ENCODE measurements at regions not wholly inside any gene's neighbourhood (a gene's known extent, or its start where the extent isn't known, plus 50 kb on each side); places are given as distances from the start of the nearest gene placed in this dataset.

DNA sequence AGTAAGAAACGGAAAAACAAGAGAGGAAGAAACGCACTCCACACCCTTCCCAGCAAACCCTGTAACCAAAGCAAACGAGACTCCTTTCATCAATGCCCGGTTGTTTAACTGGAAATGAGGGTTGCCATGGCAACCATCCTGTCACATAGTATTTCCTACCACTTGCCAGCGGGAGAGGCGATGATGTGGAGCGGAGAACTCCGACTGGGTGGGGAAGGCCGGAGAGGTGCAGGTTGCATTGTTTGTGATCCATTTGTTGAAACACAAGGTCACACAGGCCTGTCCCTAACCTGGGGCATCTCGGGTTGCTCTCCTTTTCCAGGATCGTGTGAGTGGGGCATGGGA lies 609.9 kb downstream of the BUD13 start:
- Histone ChIP-seq H2AFZ (ENCODE audit: insufficient read depth, low read length, poor library complexity) (no peak overlapping the region), H2BK12ac (ENCODE audit: low read length) (no peak overlapping the region), H2AK5ac (ENCODE audit: low read length) (no peak overlapping the region), H3K36me3 (ENCODE audit: control insufficient read depth in 1 of 2, insufficient read depth in 2 of 2, low read length in 2 of 2) (no peaks in the 10 kb centered on the region), H3K18ac (ENCODE audit: low read length) (no peak overlapping the region), H3K4ac (ENCODE audit: low read depth, low read length) (no peak overlapping the region), H3K79me2 (ENCODE audit: control insufficient read depth, insufficient read depth, low read length, poor library complexity) (no peaks in the 10 kb centered on the region), H4K8ac (ENCODE audit: low read depth, low read length) (no peak overlapping the region), H2BK120ac (ENCODE audit: insufficient read depth, low read length, poor library complexity) (no peak overlapping the region), H4K91ac (ENCODE audit: low read depth, low read length) (no peak overlapping the region), H3K23ac (ENCODE audit: low read length) (no peak overlapping the region), H3K9ac (ENCODE audit: low read length) (no peak overlapping the region), H3K9me3 (ENCODE audit: insufficient read depth, low read depth, low read length) (no peaks in the 10 kb centered on the region), H4K12ac (ENCODE audit: low read depth, low read length) (no peak overlapping the region), H3K27ac (ENCODE audit: low read depth, low read length) (no peak overlapping the region), H3K27me3 (ENCODE audit: insufficient read depth, low read length) (no peaks in the 10 kb centered on the region), H3K14ac (ENCODE audit: low read length) (no peak overlapping the region), H2BK5ac (ENCODE audit: low read depth, low read length, poor library complexity) (no peak overlapping the region), H3K79me1 (ENCODE audit: low read length) (no peaks in the 10 kb centered on the region), H3K4me3 (ENCODE audit: low read depth, low read length) (no peak overlapping the region), H3K4me1 (ENCODE audit: control insufficient read depth in 1 of 2, insufficient read depth in 2 of 2, low read length in 2 of 2) (no peaks in the 10 kb centered on the region), H3K4me2 (ENCODE audit: low read length) (no peak overlapping the region)
- DNase-seq, result no peak
- WGBS (ENCODE audit: extremely low coverage, insufficient coverage, insufficient read length), result no CpG with 5 or more reads among the region's 11 CpGs

DNA sequence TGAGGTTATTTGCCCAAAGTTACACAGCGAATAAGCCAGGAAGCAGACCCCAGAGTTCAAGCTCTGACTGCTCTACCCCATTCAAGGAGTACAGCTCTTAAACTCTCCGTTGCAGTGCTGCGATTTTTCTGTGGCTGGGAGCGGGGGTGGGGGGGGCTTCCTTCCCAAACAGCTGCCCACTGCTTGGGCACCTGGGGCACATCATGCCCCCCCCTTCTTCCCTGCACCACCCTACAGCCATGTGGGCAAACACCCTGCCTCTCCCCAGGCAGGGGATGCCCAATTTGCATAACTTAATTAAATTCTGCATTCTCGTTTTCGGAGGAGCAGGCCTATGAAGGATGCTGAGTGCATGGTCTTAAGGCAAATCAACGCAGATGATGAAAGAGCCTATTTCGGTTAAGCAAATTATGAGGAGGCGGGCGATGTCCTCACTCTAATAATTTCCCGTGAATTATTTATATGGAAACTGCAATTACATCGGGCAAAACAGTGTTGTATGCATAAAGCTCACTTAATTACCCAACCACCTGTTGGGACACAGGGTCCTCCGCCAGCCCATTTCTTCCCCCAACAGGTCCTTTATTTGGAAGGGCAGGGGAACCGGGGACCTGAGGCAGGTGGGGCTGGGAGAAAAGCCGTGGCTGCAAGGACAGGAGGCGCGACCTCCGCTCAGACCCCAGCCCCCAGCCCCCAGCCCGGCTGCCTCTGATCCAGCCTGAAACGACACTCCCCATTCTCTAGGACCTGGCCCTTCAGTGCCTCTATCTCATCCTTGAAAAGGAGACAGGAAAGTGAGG lies 610.5 kb downstream of the BUD13 start:
- Histone ChIP-seq H3K79me1 (ENCODE audit: low read length) (no peaks in the 10 kb centered on the region), H3K79me2 (ENCODE audit: control insufficient read depth, insufficient read depth, low read length, poor library complexity) (no peaks in the 10 kb centered on the region), H2BK120ac (ENCODE audit: insufficient read depth, low read length, poor library complexity) (no peak overlapping the region), H3K36me3 (ENCODE audit: control insufficient read depth in 1 of 2, insufficient read depth in 2 of 2, low read length in 2 of 2) (no peaks in the 10 kb centered on the region), H3K18ac (ENCODE audit: low read length) (no peak overlapping the region), H2BK5ac (ENCODE audit: low read depth, low read length, poor library complexity) (no peak overlapping the region), H3K4me3 (ENCODE audit: low read depth, low read length) (no peak overlapping the region), H3K4me2 (ENCODE audit: low read length) (no peak overlapping the region), H2AK5ac (ENCODE audit: low read length) (no peak overlapping the region), H4K8ac (ENCODE audit: low read depth, low read length) (no peak overlapping the region), H2BK12ac (ENCODE audit: low read length) (no peak overlapping the region), H2AFZ (ENCODE audit: insufficient read depth, low read length, poor library complexity) (no peak overlapping the region), H3K9me3 (ENCODE audit: insufficient read depth, low read depth, low read length) (no peaks in the 10 kb centered on the region), H3K4ac (ENCODE audit: low read depth, low read length) (no peak overlapping the region), H3K9ac (ENCODE audit: low read length) (no peak overlapping the region), H4K91ac (ENCODE audit: low read depth, low read length) (no peak overlapping the region), H3K23ac (ENCODE audit: low read length) (no peak overlapping the region), H3K27me3 (ENCODE audit: insufficient read depth, low read length) (no peaks in the 10 kb centered on the region), H3K27ac (ENCODE audit: low read depth, low read length) (no peak overlapping the region), H4K12ac (ENCODE audit: low read depth, low read length) (no peak overlapping the region), H3K14ac (ENCODE audit: low read length) (no peak overlapping the region), H3K4me1 (ENCODE audit: control insufficient read depth in 1 of 2, insufficient read depth in 2 of 2, low read length in 2 of 2) (no peaks in the 10 kb centered on the region)
- DNase-seq, result no peak
- no CpG with 5 or more reads among the region's 20 CpGs for WGBS (ENCODE audit: extremely low coverage, insufficient coverage, insufficient read length)

DNA sequence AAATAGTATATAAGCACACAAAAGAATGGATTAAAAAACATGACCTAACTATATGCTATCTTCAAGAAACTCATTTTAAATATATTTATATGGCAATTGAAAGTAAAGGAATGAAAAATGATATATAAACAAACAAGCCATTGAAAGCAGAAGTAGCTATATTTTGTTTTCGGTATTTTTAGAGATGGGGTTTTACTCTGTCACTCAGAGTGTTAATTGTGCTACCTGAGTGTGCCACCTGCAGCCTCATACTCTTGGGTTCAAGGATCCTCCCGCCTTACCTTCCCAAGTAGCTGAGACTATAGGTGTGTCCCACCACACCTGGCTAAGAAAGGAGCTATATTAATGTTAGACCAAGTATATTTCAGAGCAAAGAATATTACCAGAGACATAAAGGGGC lies 624.1 kb downstream of the BUD13 start:
- H4K91ac ChIP-seq (ENCODE audit: low read depth, low read length), result no peak overlapping the region
- H3K4me3 ChIP-seq (ENCODE audit: low read depth, low read length), result no peak overlapping the region
- H3K27ac ChIP-seq (ENCODE audit: low read depth, low read length), result no peak overlapping the region
- no peak overlapping the region for H3K18ac ChIP-seq (ENCODE audit: low read length)
- H3K14ac ChIP-seq (ENCODE audit: low read length), result no peak overlapping the region
- no peaks in the 10 kb centered on the region for H3K9me3 ChIP-seq (ENCODE audit: insufficient read depth, low read depth, low read length)
- no peak for DNase-seq
- no peaks in the 10 kb centered on the region for H3K36me3 ChIP-seq (ENCODE audit: control insufficient read depth in 1 of 2, insufficient read depth in 2 of 2, low read length in 2 of 2)
- H2AFZ ChIP-seq (ENCODE audit: insufficient read depth, low read length, poor library complexity), result no peak overlapping the region
- H2AK5ac ChIP-seq (ENCODE audit: low read length), result no peak overlapping the region
- H3K79me1 ChIP-seq (ENCODE audit: low read length), result no peaks in the 10 kb centered on the region
- H2BK5ac ChIP-seq (ENCODE audit: low read depth, low read length, poor library complexity), result no peak overlapping the region
- H3K9ac ChIP-seq (ENCODE audit: low read length), result no peak overlapping the region
- no peak overlapping the region for H3K4ac ChIP-seq (ENCODE audit: low read depth, low read length)
- H2BK12ac ChIP-seq (ENCODE audit: low read length), result no peak overlapping the region
- no peak overlapping the region for H2BK120ac ChIP-seq (ENCODE audit: insufficient read depth, low read length, poor library complexity)
- H3K79me2 ChIP-seq (ENCODE audit: control insufficient read depth, insufficient read depth, low read length, poor library complexity), result no peaks in the 10 kb centered on the region
- no peak overlapping the region for H3K23ac ChIP-seq (ENCODE audit: low read length)
- no peak overlapping the region for H4K8ac ChIP-seq (ENCODE audit: low read depth, low read length)
- H3K27me3 ChIP-seq (ENCODE audit: insufficient read depth, low read length), result no peaks in the 10 kb centered on the region
- no peak overlapping the region for H3K4me2 ChIP-seq (ENCODE audit: low read length)
- no CpG with 5 or more reads among the region's 2 CpGs for WGBS (ENCODE audit: extremely low coverage, insufficient coverage, insufficient read length)
- H3K4me1 ChIP-seq (ENCODE audit: control insufficient read depth in 1 of 2, insufficient read depth in 2 of 2, low read length in 2 of 2), result peaks cover 0 to 5% of the 10 kb centered on the region in 2 experiments
- no peak overlapping the region for H4K12ac ChIP-seq (ENCODE audit: low read depth, low read length)

DNA sequence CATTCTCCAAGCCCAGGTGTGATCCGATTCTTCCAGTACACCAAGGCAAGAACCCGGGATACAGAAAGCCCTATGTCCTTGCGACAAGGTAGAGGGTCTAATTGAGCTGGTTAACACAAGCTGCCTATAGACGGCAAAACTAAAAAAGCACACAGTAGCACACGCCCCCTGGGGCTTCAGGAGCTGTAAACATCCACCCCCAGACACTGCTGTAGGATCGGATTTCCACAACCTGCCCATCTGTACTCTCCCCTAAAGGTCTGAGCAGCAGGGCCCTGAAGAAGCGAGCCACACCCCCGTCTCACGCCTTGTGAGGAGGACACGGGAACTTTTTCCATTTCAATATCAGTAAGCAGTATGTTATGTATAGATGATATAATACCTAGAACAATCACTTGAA lies 624.7 kb downstream of the BUD13 start:
- Histone ChIP-seq H3K4me1 (ENCODE audit: control insufficient read depth in 1 of 2, insufficient read depth in 2 of 2, low read length in 2 of 2) (peaks cover 0 to 5% of the 10 kb centered on the region in 2 experiments), H3K79me2 (ENCODE audit: control insufficient read depth, insufficient read depth, low read length, poor library complexity) (no peaks in the 10 kb centered on the region), H3K14ac (ENCODE audit: low read length) (no peak overlapping the region), H3K4me3 (ENCODE audit: low read depth, low read length) (no peak overlapping the region), H2BK5ac (ENCODE audit: low read depth, low read length, poor library complexity) (no peak overlapping the region), H3K4me2 (ENCODE audit: low read length) (no peak overlapping the region), H2AFZ (ENCODE audit: insufficient read depth, low read length, poor library complexity) (no peak overlapping the region), H2BK12ac (ENCODE audit: low read length) (no peak overlapping the region), H3K18ac (ENCODE audit: low read length) (no peak overlapping the region), H3K9me3 (ENCODE audit: insufficient read depth, low read depth, low read length) (no peaks in the 10 kb centered on the region), H4K8ac (ENCODE audit: low read depth, low read length) (no peak overlapping the region), H2AK5ac (ENCODE audit: low read length) (no peak overlapping the region), H3K36me3 (ENCODE audit: control insufficient read depth in 1 of 2, insufficient read depth in 2 of 2, low read length in 2 of 2) (no peaks in the 10 kb centered on the region), H2BK120ac (ENCODE audit: insufficient read depth, low read length, poor library complexity) (no peak overlapping the region), H3K79me1 (ENCODE audit: low read length) (no peaks in the 10 kb centered on the region), H4K91ac (ENCODE audit: low read depth, low read length) (no peak overlapping the region), H4K12ac (ENCODE audit: low read depth, low read length) (no peak overlapping the region), H3K9ac (ENCODE audit: low read length) (no peak overlapping the region), H3K27me3 (ENCODE audit: insufficient read depth, low read length) (no peaks in the 10 kb centered on the region), H3K27ac (ENCODE audit: low read depth, low read length) (no peak overlapping the region), H3K23ac (ENCODE audit: low read length) (no peak overlapping the region), H3K4ac (ENCODE audit: low read depth, low read length) (no peak overlapping the region)
- no peak for DNase-seq
- no CpG with 5 or more reads among the region's 10 CpGs for WGBS (ENCODE audit: extremely low coverage, insufficient coverage, insufficient read length)

All from trophoblast cell (in vitro differentiated cells and primary cell).